ENCODE measurements at regions not wholly inside any gene's neighbourhood (a gene's known extent, or its start where the extent isn't known, plus 50 kb on each side); places are given as distances from the start of the nearest gene placed in this dataset.

- no peaks in the 10 kb centered on the region for H3K36me3 ChIP-seq (ENCODE audit: insufficient read depth, low read length)
- no peak overlapping the region for H3K4me3 ChIP-seq (ENCODE audit: low read length)
- H3K27me3 ChIP-seq (ENCODE audit: insufficient read depth, low read depth, low read length): no peaks in the 10 kb centered on the region
- H2AFZ ChIP-seq (ENCODE audit: low read depth, low read length): no peak overlapping the region
- H3K9me2 ChIP-seq (ENCODE audit: insufficient read depth, low read length): no peaks in the 10 kb centered on the region
- TF ChIP-seq TAF1 (IDR thresholded peaks at IDR 0.05; ENCODE audit: low read depth): no peak
- no peak for TF ChIP-seq SMC3 (conservative IDR thresholded peaks at IDR 0.05; ENCODE audit: poor library complexity)
- no peak for TF ChIP-seq CTCF (IDR thresholded peaks at IDR 0.05; ENCODE audit: poor library complexity, severe bottlenecking)
- no peak for TF ChIP-seq MXI1 (conservative IDR thresholded peaks at IDR 0.05; ENCODE audit: poor library complexity, severe bottlenecking)
- TF ChIP-seq EP300 (conservative IDR thresholded peaks at IDR 0.05; ENCODE audit: poor library complexity, severe bottlenecking): no peak
- TF ChIP-seq RAD21 (conservative IDR thresholded peaks at IDR 0.05): no peak
- TF ChIP-seq REST (IDR thresholded peaks at IDR 0.05; ENCODE audit: borderline replicate concordance): no peak
- no peak for TF ChIP-seq POLR2AphosphoS5 (IDR thresholded peaks at IDR 0.05)
- no peaks in the 10 kb centered on the region for H3F3A ChIP-seq (ENCODE audit: insufficient read depth, low read length, poor library complexity, severe bottlenecking)
- no peaks in the 10 kb centered on the region for H3K79me2 ChIP-seq (replicated peaks; ENCODE audit: insufficient read depth, low read length)
- no peak overlapping the region for H3K4me2 ChIP-seq (ENCODE audit: low read length)
- no peak overlapping the region for H3K9ac ChIP-seq (ENCODE audit: low read length)
- H3K27ac ChIP-seq (ENCODE audit: low read length): no peak overlapping the region
- H3K9me3 ChIP-seq (ENCODE audit: low read length): no peaks in the 10 kb centered on the region
- no peaks in the 10 kb centered on the region for H4K20me1 ChIP-seq (ENCODE audit: insufficient read depth)
Observed at GRCh38 chr14:59087711-59088110, 100.8 kb upstream of the DAAM1 start.

GRCh38 chr14:59090572-59090971, 97.9 kb upstream of the DAAM1 start:
- H3K9me2 ChIP-seq (ENCODE audit: insufficient read depth, low read length): no peaks in the 10 kb centered on the region
- no peak overlapping the region for H3K4me3 ChIP-seq (ENCODE audit: low read length)
- no peak overlapping the region for H3K4me2 ChIP-seq (ENCODE audit: low read length)
- no peaks in the 10 kb centered on the region for H3F3A ChIP-seq (ENCODE audit: insufficient read depth, low read length, poor library complexity, severe bottlenecking)
- H2AFZ ChIP-seq (ENCODE audit: low read depth, low read length): no peak overlapping the region
- H3K27ac ChIP-seq (ENCODE audit: low read length): no peak overlapping the region
- TF ChIP-seq TAF1 (IDR thresholded peaks at IDR 0.05; ENCODE audit: low read depth) (no peak), RAD21 (conservative IDR thresholded peaks at IDR 0.05) (no peak), CTCF (IDR thresholded peaks at IDR 0.05; ENCODE audit: poor library complexity, severe bottlenecking) (no peak), EP300 (conservative IDR thresholded peaks at IDR 0.05; ENCODE audit: poor library complexity, severe bottlenecking) (no peak), MXI1 (conservative IDR thresholded peaks at IDR 0.05; ENCODE audit: poor library complexity, severe bottlenecking) (no peak), REST (IDR thresholded peaks at IDR 0.05; ENCODE audit: borderline replicate concordance) (no peak)
- no peaks in the 10 kb centered on the region for H4K20me1 ChIP-seq (ENCODE audit: insufficient read depth)
- no peaks in the 10 kb centered on the region for H3K27me3 ChIP-seq (ENCODE audit: insufficient read depth, low read depth, low read length)
- no peaks in the 10 kb centered on the region for H3K36me3 ChIP-seq (ENCODE audit: insufficient read depth, low read length)
- H3K9me3 ChIP-seq (ENCODE audit: low read length): no peaks in the 10 kb centered on the region
- no peaks in the 10 kb centered on the region for H3K79me2 ChIP-seq (replicated peaks; ENCODE audit: insufficient read depth, low read length)
- no peak overlapping the region for H3K9ac ChIP-seq (ENCODE audit: low read length)
